K562 (cell line): ENCODE measurements at regions not wholly inside any gene's neighbourhood (a gene's known extent, or its start where the extent isn't known, plus 50 kb on each side); places are given as distances from the start of the nearest gene placed in this dataset.

Experiments
- ATAC-seq: fragments of 200-7000 bp; cut with Tn5 transposase; 3 replicates; pipeline ENCODE4 v1.9.1; 2020; ENCODE audit warnings: moderate library complexity
- BruUV-seq: library from RNA; stranded (reverse); fragments of 400-500 nt; replicated peaks from 2 replicates; lab custom pipeline; 2021; lab: Mats Ljungman, UMichigan
- CTCF ChIA-PET: fragments of 300-600 bp; formaldehyde crosslinking; extraction: SDS; loops from one replicate; lab custom pipeline; 2021; ENCODE audit warnings: low intra/inter-chr PET ratio; lab: Yijun Ruan, JAX
- POLR2A ChIA-PET: fragments of 300-600, 350-650 bp; sonication (Branson Sonifier 250); formaldehyde crosslinking; extraction: SDS; loops from one replicate; lab custom pipeline; 2021; ENCODE audit warnings: antibody characterized with exemption, inconsistent platforms; lab: Yijun Ruan, JAX
- DNase-seq, 4 experiments: peaks; one replicate each; pipeline versions ENCODE4 v3.0.0 to v3.0.0-alpha.2; 2011 to 2018; ENCODE audit warnings: low spot score in 3 of 4, mixed read lengths in 3 of 4; ENCODE audit errors: extremely low read depth in 1 of 4
- FAIRE-seq: peaks from 2 replicates; lab custom pipeline; 2011; peaks lifted over from hg19 to GRCh38; lab: Jason Lieb, UNC
- H2AFZ ChIP-seq: 2 replicates; pipeline ENCODE4 v1.6.0; 2011; ENCODE audit warnings: low read depth, low read length, control low read depth, inconsistent platforms
- H3K27ac ChIP-seq: fragments of 200-600 bp; 3 replicates; pipeline ENCODE4 v1.8.0; 2011; ENCODE audit warnings: low read depth, mild to moderate bottlenecking, control low read depth, inconsistent platforms, low read length, moderate library complexity, mixed read lengths; ENCODE audit errors: extremely low read depth
- H3K27me3 ChIP-seq, 2 experiments: fragments of 300-600 bp in 1 of 2; 2 replicates in 1 of 2; 3 replicates in 1 of 2; pipeline versions ENCODE4 v1.6.0 to v1.8.0; 2011; ENCODE audit warnings: inconsistent platforms in 2 of 2, low read length in 2 of 2, mild to moderate bottlenecking in 1 of 2, mixed read lengths in 1 of 2, moderate library complexity in 1 of 2; ENCODE audit not compliant: control insufficient read depth in 2 of 2, insufficient read depth in 2 of 2
- H3K36me3 ChIP-seq: fragments of 300-600 bp; 3 replicates; pipeline ENCODE4 v1.8.0; 2011; ENCODE audit warnings: mild to moderate bottlenecking, low read length, inconsistent platforms; ENCODE audit not compliant: control insufficient read depth, insufficient read depth
- H3K4me1 ChIP-seq, 2 experiments: fragments of 200-600 bp in 1 of 2; replicated peaks in 1 of 2; 2 replicates in 1 of 2; 3 replicates in 1 of 2; pipeline versions ENCODE4 v1.5.1 to v1.8.0; 2011; ENCODE audit warnings: inconsistent platforms in 2 of 2, low read length in 2 of 2, mild to moderate bottlenecking in 1 of 2, mixed read lengths in 1 of 2, moderate library complexity in 1 of 2; ENCODE audit not compliant: control insufficient read depth in 2 of 2, insufficient read depth in 2 of 2
- H3K4me2 ChIP-seq: 2 replicates; pipeline ENCODE4 v1.6.1; 2011; ENCODE audit warnings: low read length, control low read depth, inconsistent platforms, mixed read lengths; ENCODE audit not compliant: insufficient read depth
- H3K4me3 ChIP-seq: fragments of 200-600 bp; sonication (generic), shearing (Covaris generic); 2 replicates; pipeline ENCODE4 v1.5.1; 2016; ENCODE audit warnings: control low read depth, inconsistent platforms
- H3K79me2 ChIP-seq: fragments of 200-600 bp; 3 replicates; pipeline ENCODE4 v1.8.0; 2011; ENCODE audit warnings: low read length, inconsistent platforms; ENCODE audit not compliant: control insufficient read depth, insufficient read depth
- H3K9ac ChIP-seq, 2 experiments: 2 replicates each; pipeline versions ENCODE4 v1.6.0 to v1.6.1; 2011; ENCODE audit warnings: low read depth in 2 of 2, low read length in 2 of 2, control low read depth in 1 of 2, inconsistent platforms in 1 of 2, mild to moderate bottlenecking in 1 of 2, mixed read lengths in 1 of 2; ENCODE audit not compliant: insufficient read depth in 1 of 2
- H3K9me1 ChIP-seq: one replicate; pipeline ENCODE4 v1.6.0; 2011; ENCODE audit warnings: inconsistent platforms, mild to moderate bottlenecking, low read length, moderate library complexity; ENCODE audit not compliant: control insufficient read depth, insufficient read depth
- H3K9me3 ChIP-seq: replicated peaks from 2 replicates; pipeline ENCODE4 v1.5.1; 2011; ENCODE audit warnings: low read depth, low read length, inconsistent platforms; ENCODE audit not compliant: control insufficient read depth, insufficient read depth
- H4K20me1 ChIP-seq: replicated peaks from 2 replicates; pipeline ENCODE4 v1.6.1; 2011; ENCODE audit warnings: low read length, inconsistent platforms, mixed read lengths; ENCODE audit not compliant: control insufficient read depth, insufficient read depth
- ATF1 ChIP-seq, 2 experiments: fragments of 450-650 bp in 1 of 2; IDR thresholded peaks; 2 replicates each; pipeline ENCODE4 v1.6.1; 2016; ENCODE audit warnings: missing compliant biosample characterization in 1 of 2, missing genetic modification characterization in 1 of 2
- CBX2 ChIP-seq: fragments of 200-600 bp; sonication (generic); IDR thresholded peaks from one replicate; pipeline ENCODE4 v1.6.1; 2012; ENCODE audit warnings: mild to moderate bottlenecking, low read length, inconsistent platforms; ENCODE audit not compliant: insufficient read depth, poor library complexity, severe bottlenecking
- LCOR ChIP-seq: sonication (generic); formaldehyde crosslinking; IDR thresholded peaks from 2 replicates; pipeline ENCODE4 v1.8.0; 2022; ENCODE audit warnings: mild to moderate bottlenecking, missing genetic modification reagents
- TARDBP ChIP-seq: fragments of 450-650 bp; IDR thresholded peaks from 2 replicates; pipeline ENCODE4 v1.6.1; 2016
- ZFP91 ChIP-seq: sonication (generic); formaldehyde crosslinking; IDR thresholded peaks from 2 replicates; pipeline ENCODE4 v1.8.0; 2022; ENCODE audit warnings: mild to moderate bottlenecking, missing genetic modification reagents
- WGBS: fragments of 100-300 bp; shearing (Covaris generic); methylation state at CpG from one replicate; pipeline ENCODE4 v1.1.6; 2016; ENCODE audit warnings: low coverage, mixed read lengths; ENCODE audit not compliant: insufficient coverage; ENCODE audit errors: missing lambda C conversion rate; 5-methylcytosine and 5-hydroxymethylcytosine counted together
- in situ Hi-C: fragments of 300-500 bp; cut with MboI; formaldehyde crosslinking; loops from 4 replicates; pipeline ENCODE4 v1.15.0; 2018; ENCODE audit warnings: inconsistent platforms, mixed read lengths
- intact Hi-C: fragments of 100-400 bp; cut with micrococcal nuclease; formaldehyde crosslinking; loops from 2 replicates; pipeline ENCODE4 v1.14.2; 2022
- TF ChIP-seq, protein P1 (sequence below): fragments of 450-650 bp; IDR thresholded peaks from 2 replicates; pipeline ENCODE4 v1.6.1; 2014; ENCODE audit warnings: low read depth, mild to moderate bottlenecking, moderate library complexity, borderline replicate concordance

DNA sequence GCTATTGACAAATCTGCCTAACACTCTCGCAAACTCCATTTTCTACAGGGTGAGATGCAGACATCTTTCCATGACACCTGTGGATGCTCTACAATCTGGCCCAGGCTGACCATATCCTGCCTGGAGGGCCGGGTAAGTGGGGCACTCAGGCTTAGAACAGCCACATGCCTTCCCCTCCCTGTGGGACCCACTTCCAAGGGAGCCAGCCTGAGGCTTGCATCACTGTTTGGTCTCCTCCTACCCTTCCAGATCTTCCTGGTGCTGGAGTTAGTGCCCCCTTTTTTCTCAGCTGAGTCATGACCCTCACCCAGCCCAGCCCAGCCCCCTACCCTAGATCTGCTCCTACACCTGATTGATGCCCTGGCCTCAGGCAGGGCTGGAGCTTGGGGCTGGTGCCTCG lies 62.0 kb upstream of the KCNK12 start:
- Histone ChIP-seq H2AFZ (no peak overlapping the region), H3K27ac (no peak overlapping the region), H4K20me1 (peaks cover 5% of the 10 kb centered on the region; the same call in 1 of the 2 replicates), H3K36me3 (no peaks in the 10 kb centered on the region), H3K27me3 (peaks cover 16 to 63% of the 10 kb centered on the region in 2 experiments), H3K9ac (no peak overlapping the region), H3K79me2 (no peaks in the 10 kb centered on the region), H3K9me3 (no peaks in the 10 kb centered on the region), H3K4me3 (no peak overlapping the region), H3K4me2 (no peak overlapping the region), H3K9me1 (no peaks in the 10 kb centered on the region), H3K4me1 (no peaks in the 10 kb centered on the region)
- intact Hi-C loops (no loop called here), in situ Hi-C loops (no loop called here)
- no peak for TF ChIP-seq ATF1 (CRISPR knock-in tag; IDR thresholded peaks at IDR 0.05)
- no peak for TF ChIP-seq ATF1 (tag; IDR thresholded peaks at IDR 0.05)
- TF ChIP-seq, protein P1, sequence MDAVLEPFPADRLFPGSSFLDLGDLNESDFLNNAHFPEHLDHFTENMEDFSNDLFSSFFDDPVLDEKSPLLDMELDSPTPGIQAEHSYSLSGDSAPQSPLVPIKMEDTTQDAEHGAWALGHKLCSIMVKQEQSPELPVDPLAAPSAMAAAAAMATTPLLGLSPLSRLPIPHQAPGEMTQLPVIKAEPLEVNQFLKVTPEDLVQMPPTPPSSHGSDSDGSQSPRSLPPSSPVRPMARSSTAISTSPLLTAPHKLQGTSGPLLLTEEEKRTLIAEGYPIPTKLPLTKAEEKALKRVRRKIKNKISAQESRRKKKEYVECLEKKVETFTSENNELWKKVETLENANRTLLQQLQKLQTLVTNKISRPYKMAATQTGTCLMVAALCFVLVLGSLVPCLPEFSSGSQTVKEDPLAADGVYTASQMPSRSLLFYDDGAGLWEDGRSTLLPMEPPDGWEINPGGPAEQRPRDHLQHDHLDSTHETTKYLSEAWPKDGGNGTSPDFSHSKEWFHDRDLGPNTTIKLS = no peak
- no peak for TF ChIP-seq LCOR (CRISPR knock-in tag)
- TF ChIP-seq CBX2 = no peak
- no peak for TF ChIP-seq ZFP91
- TF ChIP-seq TARDBP = no peak
- 2% methylated on average over 3 of the region's 3 CpGs for WGBS
- FAIRE-seq (no peak), DNase-seq (no peak), ATAC-seq (no peak)
- ChIA-PET POLR2A (interaction anchor here (0.6 to 2.9 kb wide), 5 partner anchors 10 to 1697 kb away, joined by 3 to 11 read pairs (median 5); no protein-coding TSS in a partner anchor), CTCF (no interaction called here)
- no TSS peak for BruUV-seq
